Lung (tissue), 11 donors: ENCODE measurements at regions not wholly inside any gene's neighbourhood (a gene's known extent, or its start where the extent isn't known, plus 50 kb on each side); places are given as distances from the start of the nearest gene placed in this dataset.

ENCODE experiments used
- ATAC-seq: fragments of 200-7000 bp; cut with Tn5 transposase; one replicate; pipeline ENCODE4 v1.9.1; 2020; ENCODE audit warnings: moderate number of reproducible peaks; ENCODE audit not compliant: insufficient read depth, low FRiP score
- DNase-seq, 3 donors: peaks; one replicate each; pipeline ENCODE4 v3.0.0-alpha.2; 2013 to 2017
- H3K27ac ChIP-seq, 2 donors: one replicate each; pipeline ENCODE4 v1.5.1; 2013; ENCODE audit warnings: mild to moderate bottlenecking in 2 of 2, moderate library complexity in 2 of 2, control low read depth in 1 of 2, inconsistent platforms in 1 of 2, low read depth in 1 of 2, low read length in 1 of 2
- H3K27me3 ChIP-seq, 3 donors: one replicate each; pipeline ENCODE4 v1.5.1; 2013; ENCODE audit warnings: low read length in 2 of 3; ENCODE audit not compliant: control insufficient read depth in 3 of 3, insufficient read depth in 3 of 3
- H3K36me3 ChIP-seq, 4 donors: one replicate each; pipeline ENCODE4 v1.5.1; 2013; ENCODE audit warnings: low read length in 4 of 4, mild to moderate bottlenecking in 1 of 4, moderate library complexity in 1 of 4; ENCODE audit not compliant: control insufficient read depth in 4 of 4, insufficient read depth in 4 of 4
- H3K4me1 ChIP-seq, 5 donors: one replicate each; pipeline ENCODE4 v1.5.1; 2013; ENCODE audit warnings: low read length in 5 of 5, mild to moderate bottlenecking in 2 of 5, moderate library complexity in 1 of 5; ENCODE audit not compliant: control insufficient read depth in 5 of 5, insufficient read depth in 5 of 5
- H3K4me3 ChIP-seq: one replicate; pipeline ENCODE4 v1.5.1; 2013; ENCODE audit warnings: mild to moderate bottlenecking, control low read depth, moderate library complexity
- H3K9ac ChIP-seq, 2 donors: one replicate each; pipeline ENCODE4 v1.5.1; 2013; ENCODE audit warnings: low read length in 2 of 2, control low read depth in 1 of 2; ENCODE audit not compliant: insufficient read depth in 1 of 2
- H3K9me3 ChIP-seq, 4 donors: one replicate each; pipeline ENCODE4 v1.5.1; 2013; ENCODE audit warnings: low read length in 3 of 4, mild to moderate bottlenecking in 1 of 4, moderate library complexity in 1 of 4; ENCODE audit not compliant: control insufficient read depth in 4 of 4, insufficient read depth in 3 of 4
- CTCF ChIP-seq: IDR thresholded peaks from 2 replicates; pipeline ENCODE4 v1.5.1; 2012; ENCODE audit warnings: mild to moderate bottlenecking; ENCODE audit errors: control extremely low read depth, extremely low read depth
- WGBS, 2 donors: extraction: QIAGEN DNeasy Blood & Tissue Kit; methylation state at CpG; one replicate each; pipeline ENCODE4 v1.1.7; 2013; 5-methylcytosine and 5-hydroxymethylcytosine counted together
- donor health status: control.
- donor health status: control.
- donor health status: Bipolar disorder and iron deficiency.
- donor health status: healthy.
- donor health status: DM: yes; HTN: yes; CAD: no.

- WGBS, 2 donors: 78 to 84% methylated on average over 5 of the region's 5 CpGs
- Histone ChIP-seq H3K9me3 (no peaks in the 10 kb centered on the region), H3K4me3 (no peak overlapping the region), H3K4me1 (peaks cover 6 to 84% (median 46%) of the 10 kb centered on the region in 5 donors), H3K27ac (peak overlapping the region in 1 of 2 donors; percentile 65), H3K36me3 (no peaks in the 10 kb centered on the region), H3K9ac (no peak overlapping the region), H3K27me3 (no peaks in the 10 kb centered on the region)
- ATAC-seq (no peak), DNase-seq (no peak)
- TF ChIP-seq CTCF: no peak
These were observed 92.0 kb downstream of the ZNF608 start for GRCh38 chr5:124654418-124654817.

- no peak overlapping the region for H3K27ac ChIP-seq
- no peak for ATAC-seq
- H3K9ac ChIP-seq: no peak overlapping the region
- H3K4me1 ChIP-seq: peaks cover 6 to 84% (median 48%) of the 10 kb centered on the region in 5 donors
- H3K36me3 ChIP-seq: no peaks in the 10 kb centered on the region
- H3K9me3 ChIP-seq: no peaks in the 10 kb centered on the region
- no peaks in the 10 kb centered on the region for H3K27me3 ChIP-seq
- 80 to 100% methylated on average over 3 of the region's 3 CpGs for WGBS, 2 donors
- no peak for TF ChIP-seq CTCF
- DNase-seq: no peak
- H3K4me3 ChIP-seq: no peak overlapping the region
These were observed 92.8 kb downstream of the ZNF608 start for GRCh38 chr5:124653666-124654065.

GRCh38 chr5:124652892-124653441 is 93.5 kb downstream of the ZNF608 start:
- no peak for DNase-seq
- H3K4me3 ChIP-seq: no peak overlapping the region
- H3K36me3 ChIP-seq: peaks cover 0 to 6% (median 3%) of the 10 kb centered on the region in 4 donors
- no peak for ATAC-seq
- no peak for TF ChIP-seq CTCF
- 82 to 90% methylated on average over 2 of the region's 2 CpGs for WGBS, 2 donors
- no peaks in the 10 kb centered on the region for H3K9me3 ChIP-seq
- no peak overlapping the region for H3K27ac ChIP-seq
- H3K9ac ChIP-seq: no peak overlapping the region
- peaks cover 7 to 86% (median 55%) of the 10 kb centered on the region in 5 donors for H3K4me1 ChIP-seq
- no peaks in the 10 kb centered on the region for H3K27me3 ChIP-seq

- no peaks in the 10 kb centered on the region for H3K27me3 ChIP-seq
- TF ChIP-seq CTCF: no peak
- DNase-seq (peak in 1 of 3 donors; percentile 71), ATAC-seq (no peak)
- no peaks in the 10 kb centered on the region for H3K9me3 ChIP-seq
- H3K9ac ChIP-seq: no peak overlapping the region
- peaks cover 7 to 86% (median 55%) of the 10 kb centered on the region in 5 donors for H3K4me1 ChIP-seq
- no peak overlapping the region for H3K27ac ChIP-seq
- peaks cover 0 to 10% (median 4%) of the 10 kb centered on the region in 4 donors for H3K36me3 ChIP-seq
- WGBS, 2 donors: 37 to 38% methylated on average over 2 of the region's 2 CpGs
- H3K4me3 ChIP-seq: no peak overlapping the region
These were observed 94.0 kb downstream of the ZNF608 start for GRCh38 chr5:124652514-124652819.
